GM12891 (cell line): ENCODE measurements at regions not wholly inside any gene's neighbourhood (a gene's known extent, or its start where the extent isn't known, plus 50 kb on each side); places are given as distances from the start of the nearest gene placed in this dataset.

Experiments
- DNase-seq: peaks from one replicate; pipeline ENCODE4 v3.0.0; 2011; ENCODE audit warnings: low spot score; ENCODE audit not compliant: insufficient read length
- FAIRE-seq: peaks from 2 replicates; lab custom pipeline; 2011; peaks lifted over from hg19 to GRCh38; lab: Jason Lieb, UNC
- PAX5 ChIP-seq: IDR thresholded peaks from 2 replicates; pipeline ENCODE4 v1.6.1; 2011; ENCODE audit warnings: low read length, moderate library complexity, mild to moderate bottlenecking; ENCODE audit not compliant: insufficient read depth, severe bottlenecking
- POLR2A ChIP-seq: IDR thresholded peaks from 2 replicates; pipeline ENCODE4 v1.6.1; 2011; ENCODE audit warnings: low read depth, low read length, control low read depth
- POLR2AphosphoS5 ChIP-seq: IDR thresholded peaks from 2 replicates; pipeline ENCODE4 v1.6.1; 2011; ENCODE audit warnings: low read depth, low read length, control low read depth
- POU2F2 ChIP-seq: IDR thresholded peaks from 2 replicates; pipeline ENCODE4 v1.6.1; 2011; ENCODE audit warnings: low read depth, mild to moderate bottlenecking, control low read depth, low read length, moderate library complexity
- SPI1 ChIP-seq: IDR thresholded peaks from 2 replicates; pipeline ENCODE4 v1.6.1; 2011; ENCODE audit warnings: low read depth, low read length, control low read depth
- TAF1 ChIP-seq: IDR thresholded peaks from 2 replicates; pipeline ENCODE4 v1.6.1; 2011; ENCODE audit warnings: low read depth, low read length, control low read depth

GRCh38 chr9:90025816-90026215, 421.0 kb downstream of the GADD45G start:
- no peak for DNase-seq
- TF ChIP-seq POU2F2 (no peak), SPI1 (no peak), POLR2A (no peak), TAF1 (no peak), POLR2AphosphoS5 (no peak), PAX5 (no peak)
- no peak for FAIRE-seq

- no peak for DNase-seq
- no peak for TF ChIP-seq POU2F2
- TF ChIP-seq PAX5 = no peak
- no peak for TF ChIP-seq TAF1
- no peak for TF ChIP-seq POLR2AphosphoS5
- TF ChIP-seq SPI1 = no peak
- no peak for TF ChIP-seq POLR2A
- FAIRE-seq = no peak
These were observed 422.5 kb downstream of the GADD45G start for GRCh38 chr9:90027296-90027790.

DNA sequence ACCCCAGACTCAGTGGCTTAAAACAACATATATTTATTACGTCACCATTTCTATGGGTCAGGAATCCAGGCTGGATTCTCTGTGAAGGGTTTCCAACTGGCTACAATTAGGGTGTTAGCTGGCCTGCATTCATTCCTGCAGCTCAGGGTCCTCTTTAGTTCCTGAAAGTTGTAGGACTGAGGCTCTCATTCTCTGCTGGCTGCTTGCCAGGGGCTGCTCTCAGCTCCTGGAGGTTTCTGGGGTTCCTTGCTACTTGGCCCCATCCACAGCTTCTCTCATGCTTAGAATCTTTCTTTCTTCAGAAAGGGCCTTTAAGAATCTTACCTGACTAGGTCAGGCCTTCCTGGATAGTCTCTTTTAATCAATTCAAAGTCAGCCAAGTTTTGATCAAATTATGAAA, 424.6 kb downstream of the GADD45G start:
- DNase-seq = no peak
- FAIRE-seq = no peak
- no peak for TF ChIP-seq PAX5
- TF ChIP-seq POU2F2 = no peak
- TF ChIP-seq TAF1 = no peak
- no peak for TF ChIP-seq POLR2AphosphoS5
- no peak for TF ChIP-seq POLR2A
- TF ChIP-seq SPI1 = no peak

- FAIRE-seq = no peak
- no peak for DNase-seq
- TF ChIP-seq POU2F2 = no peak
- TF ChIP-seq POLR2A = no peak
- TF ChIP-seq SPI1 = no peak
- no peak for TF ChIP-seq PAX5
- no peak for TF ChIP-seq POLR2AphosphoS5
- TF ChIP-seq TAF1 = no peak
These were observed 425.2 kb downstream of the GADD45G start for GRCh38 chr9:90029996-90030395.

GRCh38 chr9:90032296-90033027, 427.6 kb downstream of the GADD45G start:
- FAIRE-seq (no peak), DNase-seq (no peak)
- TF ChIP-seq SPI1 = no peak
- TF ChIP-seq POU2F2 = no peak
- TF ChIP-seq TAF1 = no peak
- no peak for TF ChIP-seq POLR2AphosphoS5
- no peak for TF ChIP-seq PAX5
- TF ChIP-seq POLR2A = no peak

DNA sequence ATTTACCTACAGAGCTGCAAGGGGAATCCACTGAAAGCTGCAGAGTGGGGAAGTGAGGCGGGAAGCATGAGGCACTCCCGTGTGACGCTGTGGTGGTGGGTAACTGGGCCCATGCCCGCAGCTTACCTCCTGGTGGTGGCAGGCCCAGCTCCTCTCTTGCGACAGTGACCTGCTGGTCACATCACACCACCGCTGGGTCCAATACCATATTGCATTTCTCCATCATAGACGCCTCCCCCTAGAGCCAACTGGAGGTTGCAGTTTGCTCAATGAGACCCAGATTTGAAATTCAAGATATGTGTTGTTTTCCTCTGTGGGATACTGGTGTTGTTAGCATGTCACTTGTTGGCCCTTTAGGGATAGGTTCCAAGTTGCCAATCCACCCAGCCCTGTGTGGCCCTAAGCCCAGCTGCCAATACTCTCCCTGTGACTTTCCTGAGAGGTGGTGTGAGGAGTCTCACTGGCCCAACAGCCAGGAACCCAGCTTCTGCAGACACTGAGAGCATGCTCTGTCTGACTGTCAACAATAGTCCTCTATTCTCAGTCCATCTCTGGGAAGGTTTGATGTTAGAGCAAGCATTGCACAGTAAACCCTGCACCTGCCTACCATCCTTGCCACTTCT, 428.3 kb downstream of the GADD45G start:
- no peak for TF ChIP-seq PAX5
- no peak for TF ChIP-seq TAF1
- no peak for TF ChIP-seq POU2F2
- TF ChIP-seq POLR2A = no peak
- TF ChIP-seq POLR2AphosphoS5 = no peak
- no peak for TF ChIP-seq SPI1
- DNase-seq (no peak), FAIRE-seq (no peak)

DNA sequence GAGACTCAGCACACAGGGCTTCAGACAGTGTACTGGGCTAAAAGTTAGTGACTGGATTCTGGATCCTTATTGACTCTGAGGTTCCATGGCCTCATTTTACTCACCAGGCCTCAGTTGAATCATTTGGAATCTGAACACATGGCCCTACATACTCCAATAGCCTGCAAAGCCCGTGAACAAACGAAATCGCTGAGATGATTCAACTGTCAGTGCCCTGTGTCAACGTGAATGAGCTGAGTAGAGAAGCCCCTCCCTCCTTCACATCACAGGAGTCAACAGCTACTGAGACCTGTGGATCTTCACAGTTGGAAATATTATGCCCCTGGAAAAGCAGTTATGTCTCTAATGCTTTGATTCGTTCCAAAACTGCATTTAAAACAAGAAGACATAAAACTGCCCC, 429.3 kb downstream of the GADD45G start:
- no peak for TF ChIP-seq POU2F2
- no peak for FAIRE-seq
- DNase-seq = no peak

DNA sequence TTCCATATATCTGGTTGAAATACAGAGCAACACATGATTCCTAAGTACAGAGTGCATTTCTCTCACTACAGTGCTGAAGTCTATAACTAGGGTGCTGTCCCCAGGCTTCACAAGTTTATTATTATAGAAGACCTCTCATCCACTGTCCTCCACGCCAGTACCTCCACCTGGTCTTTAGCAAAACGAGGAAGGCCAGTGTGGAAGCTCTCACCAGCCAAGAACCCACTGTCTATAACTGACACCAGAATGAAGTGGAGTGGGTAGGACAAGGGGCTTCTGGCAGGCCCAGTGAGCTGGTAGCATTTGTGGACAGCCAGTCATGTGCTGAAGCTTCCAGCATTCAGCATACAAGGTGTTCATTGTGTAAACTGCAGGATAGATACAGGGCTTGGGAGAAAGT, 430.7 kb downstream of the GADD45G start:
- no peak for FAIRE-seq
- DNase-seq = no peak
- no peak for TF ChIP-seq POLR2AphosphoS5
- TF ChIP-seq POU2F2 = no peak
- no peak for TF ChIP-seq PAX5
- no peak for TF ChIP-seq POLR2A
- TF ChIP-seq SPI1 = no peak
- no peak for TF ChIP-seq TAF1

GRCh38 chr9:90037146-90037797, 432.5 kb downstream of the GADD45G start:
- FAIRE-seq = no peak
- TF ChIP-seq TAF1 = no peak
- no peak for TF ChIP-seq SPI1
- TF ChIP-seq POU2F2 = no peak
- TF ChIP-seq POLR2A = no peak
- TF ChIP-seq PAX5 = no peak
- TF ChIP-seq POLR2AphosphoS5 = no peak
- no peak for DNase-seq

DNA sequence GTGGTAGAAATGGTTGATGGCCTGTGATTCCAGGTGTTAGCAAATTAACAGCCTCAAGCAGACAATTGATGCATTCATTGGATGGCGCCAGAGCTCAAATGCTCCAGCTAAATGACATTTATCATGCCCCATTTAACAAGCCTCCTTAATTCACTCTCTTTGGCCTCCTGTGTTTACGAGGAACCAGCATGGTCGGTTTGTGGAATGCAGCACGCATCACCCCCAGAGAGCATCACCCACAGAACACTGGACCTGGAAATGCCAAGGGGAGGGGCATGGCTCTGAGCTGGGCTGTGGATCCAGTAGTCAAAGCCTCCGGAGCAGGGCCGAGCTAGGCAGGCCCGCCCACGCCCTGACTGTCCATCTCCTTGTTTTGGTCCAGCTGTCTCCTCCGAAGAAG, 434.0 kb downstream of the GADD45G start:
- TF ChIP-seq POLR2A = no peak
- no peak for DNase-seq
- no peak for FAIRE-seq
